Vagina (tissue), 2 donors: ENCODE measurements at regions not wholly inside any gene's neighbourhood (a gene's known extent, or its start where the extent isn't known, plus 50 kb on each side); places are given as distances from the start of the nearest gene placed in this dataset.

ENCODE experiments used
- POLR2AphosphoS5 ChIP-seq, 2 donors: sonication (generic); formaldehyde crosslinking; IDR thresholded peaks; one replicate each; pipeline ENCODE4 v1.9.0; 2017; ENCODE audit warnings: antibody characterized with exemption in 2 of 2, mild to moderate bottlenecking in 2 of 2, low read depth in 1 of 2; ENCODE audit not compliant: insufficient read depth in 1 of 2
- TF ChIP-seq, protein P1 (sequence below), 3 experiments: fragments of 450-650 bp in 2 of 3; fragments of 200-600 bp in 1 of 3; sonication (generic) in 1 of 3; IDR thresholded peaks; one replicate each; pipeline ENCODE4 v1.5.1; 2017 to 2019; ENCODE audit warnings: antibody characterized with exemption in 3 of 3, mild to moderate bottlenecking in 2 of 3, moderate library complexity in 2 of 3

GRCh38 chr10:118171861-118172260 lies 125.1 kb upstream of the RAB11FIP2 start:
- no peak for TF ChIP-seq POLR2AphosphoS5 (IDR thresholded peaks at IDR 0.05; ENCODE audit: insufficient read depth in 1 of 2, low read depth in 1 of 2)
- TF ChIP-seq, protein P1, sequence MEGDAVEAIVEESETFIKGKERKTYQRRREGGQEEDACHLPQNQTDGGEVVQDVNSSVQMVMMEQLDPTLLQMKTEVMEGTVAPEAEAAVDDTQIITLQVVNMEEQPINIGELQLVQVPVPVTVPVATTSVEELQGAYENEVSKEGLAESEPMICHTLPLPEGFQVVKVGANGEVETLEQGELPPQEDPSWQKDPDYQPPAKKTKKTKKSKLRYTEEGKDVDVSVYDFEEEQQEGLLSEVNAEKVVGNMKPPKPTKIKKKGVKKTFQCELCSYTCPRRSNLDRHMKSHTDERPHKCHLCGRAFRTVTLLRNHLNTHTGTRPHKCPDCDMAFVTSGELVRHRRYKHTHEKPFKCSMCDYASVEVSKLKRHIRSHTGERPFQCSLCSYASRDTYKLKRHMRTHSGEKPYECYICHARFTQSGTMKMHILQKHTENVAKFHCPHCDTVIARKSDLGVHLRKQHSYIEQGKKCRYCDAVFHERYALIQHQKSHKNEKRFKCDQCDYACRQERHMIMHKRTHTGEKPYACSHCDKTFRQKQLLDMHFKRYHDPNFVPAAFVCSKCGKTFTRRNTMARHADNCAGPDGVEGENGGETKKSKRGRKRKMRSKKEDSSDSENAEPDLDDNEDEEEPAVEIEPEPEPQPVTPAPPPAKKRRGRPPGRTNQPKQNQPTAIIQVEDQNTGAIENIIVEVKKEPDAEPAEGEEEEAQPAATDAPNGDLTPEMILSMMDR (IDR thresholded peaks at IDR 0.05): no peak
